ENCODE measurements at regions not wholly inside any gene's neighbourhood (a gene's known extent, or its start where the extent isn't known, plus 50 kb on each side); places are given as distances from the start of the nearest gene placed in this dataset.
A peak's percentile ranks its signal among the peaks of the same experiment; 100 is the strongest.

DNA sequence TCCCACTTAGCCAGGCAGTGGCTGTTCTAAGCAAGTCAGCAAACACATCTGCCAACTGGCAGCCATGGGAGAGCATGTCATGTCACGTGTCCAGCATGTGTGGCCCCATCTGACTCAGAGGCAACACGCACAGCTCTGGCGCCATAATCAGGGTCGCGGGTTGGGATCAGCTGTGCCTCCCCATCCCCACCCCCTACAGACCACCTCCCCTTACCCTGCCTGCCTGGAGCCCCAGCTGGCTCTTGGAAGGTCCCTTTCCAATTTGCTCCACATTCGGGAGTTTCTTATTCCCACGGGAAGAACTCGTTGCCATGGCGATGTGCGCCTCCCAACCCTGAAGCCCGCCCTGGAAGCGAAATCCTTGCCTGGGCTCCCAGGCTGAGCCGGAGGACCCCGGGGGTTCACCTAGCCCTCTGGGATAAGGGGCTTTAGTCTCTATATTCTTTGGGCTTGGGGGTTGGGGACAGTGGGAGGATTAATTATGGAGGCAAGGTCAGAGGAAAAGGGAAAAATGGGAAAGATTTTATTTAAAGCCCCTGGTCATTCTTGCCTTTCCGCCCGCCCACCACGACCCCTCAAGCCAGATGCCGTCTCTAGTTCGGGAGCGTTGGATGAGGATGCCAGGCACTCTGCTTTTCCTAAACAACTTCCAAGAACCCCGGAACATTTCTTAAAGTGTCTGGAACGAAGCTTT, 283.7 kb downstream of the ZEB1 start:
- H3K4me3 ChIP-seq: peak overlapping the region; percentile 73 to 78
- DNase-seq: peak; percentile 95
- H3K27ac ChIP-seq: peak overlapping the region; percentile 83 to 94
- intact Hi-C loops (cut with DNase I; ENCODE audit: low total_unique reads): loop anchor here (2.0 to 10.0 kb wide), 2 partner anchors 156 to 288 kb away; partner anchors contain the start of gene ZEB1
- H3K27me3 ChIP-seq: no peaks in the 10 kb centered on the region
- H3K4me1 ChIP-seq: peaks cover 0 to 11% (median 5%) of the 10 kb centered on the region in 4 donors
- no peaks in the 10 kb centered on the region for H3K9me3 ChIP-seq
- no peak for TF ChIP-seq CTCF (IDR thresholded peaks at IDR 0.05)
- no peaks in the 10 kb centered on the region for H3K36me3 ChIP-seq

- no peak for DNase-seq
- intact Hi-C loops (cut with DNase I; ENCODE audit: low total_unique reads): loop anchor here (10.0 kb wide), 1 partner anchor 286 kb away; the partner anchor contains the start of gene ZEB1
- H3K4me3 ChIP-seq: no peak overlapping the region
- no peak overlapping the region for H3K27ac ChIP-seq
- no peaks in the 10 kb centered on the region for H3K27me3 ChIP-seq
- no peaks in the 10 kb centered on the region for H3K9me3 ChIP-seq
- no peaks in the 10 kb centered on the region for H3K36me3 ChIP-seq
- TF ChIP-seq CTCF (IDR thresholded peaks at IDR 0.05): no peak
- H3K4me1 ChIP-seq: peaks cover 0 to 11% (median 5%) of the 10 kb centered on the region in 4 donors
These were observed 282.1 kb downstream of the ZEB1 start for GRCh38 chr10:31601136-31601535.

GRCh38 chr10:31599626-31600504, 280.8 kb downstream of the ZEB1 start:
- Histone ChIP-seq H3K9me3 (no peaks in the 10 kb centered on the region), H3K4me3 (no peak overlapping the region), H3K4me1 (peaks cover 0 to 11% (median 5%) of the 10 kb centered on the region in 4 donors), H3K27me3 (no peaks in the 10 kb centered on the region), H3K36me3 (no peaks in the 10 kb centered on the region), H3K27ac (no peak overlapping the region)
- TF ChIP-seq CTCF (IDR thresholded peaks at IDR 0.05): no peak
- intact Hi-C loops (cut with DNase I; ENCODE audit: low total_unique reads): loop anchor here (10.0 kb wide), 1 partner anchor 285 kb away; the partner anchor contains the start of gene ZEB1
- DNase-seq: no peak

DNA sequence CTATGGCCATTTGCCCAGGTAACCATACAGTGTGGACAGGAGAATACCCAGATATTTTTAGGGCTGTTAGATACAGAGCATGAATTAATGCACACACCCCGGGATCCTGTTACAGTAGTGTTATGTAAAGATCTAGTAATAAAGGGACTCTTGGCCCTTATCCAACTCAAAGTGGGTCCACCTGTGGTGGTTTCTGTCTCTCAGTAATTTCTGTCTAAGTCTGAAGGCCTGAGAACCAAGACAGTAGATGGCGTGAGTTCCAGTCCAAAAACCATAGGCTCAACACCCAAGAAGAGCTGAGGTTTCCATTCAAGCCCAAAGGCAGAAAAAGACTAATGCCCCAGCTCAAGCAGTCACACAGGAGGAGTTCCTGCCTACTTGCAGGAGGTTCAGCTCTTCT, 277.7 kb downstream of the ZEB1 start:
- Histone ChIP-seq H3K36me3 (no peaks in the 10 kb centered on the region), H3K4me3 (no peak overlapping the region), H3K27me3 (no peaks in the 10 kb centered on the region), H3K27ac (no peak overlapping the region), H3K4me1 (no peaks in the 10 kb centered on the region), H3K9me3 (peaks cover 0 to 8% (median 2%) of the 10 kb centered on the region in 3 donors)
- DNase-seq: no peak
- intact Hi-C loops (cut with DNase I; ENCODE audit: low total_unique reads): no loop called here
- no peak for TF ChIP-seq CTCF (IDR thresholded peaks at IDR 0.05)

GRCh38 chr10:31595992-31596391, 277.0 kb downstream of the ZEB1 start:
- no peak for TF ChIP-seq CTCF (IDR thresholded peaks at IDR 0.05)
- Histone ChIP-seq H3K9me3 (peaks cover 0 to 14% (median 6%) of the 10 kb centered on the region in 3 donors), H3K27me3 (no peaks in the 10 kb centered on the region), H3K27ac (no peak overlapping the region), H3K4me3 (no peak overlapping the region), H3K36me3 (no peaks in the 10 kb centered on the region), H3K4me1 (no peaks in the 10 kb centered on the region)
- DNase-seq: no peak
- intact Hi-C loops (cut with DNase I; ENCODE audit: low total_unique reads): no loop called here

Data from tibial artery (tissue), 4 donors.